ENCODE measurements at regions not wholly inside any gene's neighbourhood (a gene's known extent, or its start where the extent isn't known, plus 50 kb on each side); places are given as distances from the start of the nearest gene placed in this dataset.

DNA sequence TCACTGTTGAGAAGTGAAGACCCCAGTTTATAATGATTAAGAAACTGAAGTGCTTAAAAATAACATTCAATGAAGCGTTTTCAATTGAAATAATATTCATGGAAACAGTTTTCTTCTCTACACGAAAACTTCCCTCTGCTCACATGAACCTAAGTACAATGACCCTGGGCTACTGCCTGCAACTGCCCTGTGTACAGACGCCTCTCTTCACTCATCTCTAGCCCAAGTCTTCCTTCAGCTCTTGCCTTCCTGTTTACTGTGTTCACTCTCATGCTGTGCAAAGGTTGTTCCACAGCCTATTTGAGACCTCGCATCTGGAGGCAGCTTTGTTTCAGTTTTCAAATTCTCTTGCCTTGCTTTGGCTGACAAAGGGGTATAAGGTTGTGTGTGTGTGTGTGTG, 100.8 kb downstream of the GRIN2B start:
- DNase-seq (no peak), ATAC-seq (no peak)
- intact Hi-C loops (cut with DNase I) = no loop called here
- no peak overlapping the region for H3K27ac ChIP-seq
- H3K36me3 ChIP-seq (ENCODE audit: insufficient read depth in 1 of 2, low read depth in 1 of 2) = no peaks in the 10 kb centered on the region
- H3K27me3 ChIP-seq (ENCODE audit: insufficient read depth in 3 of 3, low read length in 2 of 3) = peaks cover 0 to 3% (median 0%) of the 10 kb centered on the region in 3 donors
- TF ChIP-seq, protein P1, sequence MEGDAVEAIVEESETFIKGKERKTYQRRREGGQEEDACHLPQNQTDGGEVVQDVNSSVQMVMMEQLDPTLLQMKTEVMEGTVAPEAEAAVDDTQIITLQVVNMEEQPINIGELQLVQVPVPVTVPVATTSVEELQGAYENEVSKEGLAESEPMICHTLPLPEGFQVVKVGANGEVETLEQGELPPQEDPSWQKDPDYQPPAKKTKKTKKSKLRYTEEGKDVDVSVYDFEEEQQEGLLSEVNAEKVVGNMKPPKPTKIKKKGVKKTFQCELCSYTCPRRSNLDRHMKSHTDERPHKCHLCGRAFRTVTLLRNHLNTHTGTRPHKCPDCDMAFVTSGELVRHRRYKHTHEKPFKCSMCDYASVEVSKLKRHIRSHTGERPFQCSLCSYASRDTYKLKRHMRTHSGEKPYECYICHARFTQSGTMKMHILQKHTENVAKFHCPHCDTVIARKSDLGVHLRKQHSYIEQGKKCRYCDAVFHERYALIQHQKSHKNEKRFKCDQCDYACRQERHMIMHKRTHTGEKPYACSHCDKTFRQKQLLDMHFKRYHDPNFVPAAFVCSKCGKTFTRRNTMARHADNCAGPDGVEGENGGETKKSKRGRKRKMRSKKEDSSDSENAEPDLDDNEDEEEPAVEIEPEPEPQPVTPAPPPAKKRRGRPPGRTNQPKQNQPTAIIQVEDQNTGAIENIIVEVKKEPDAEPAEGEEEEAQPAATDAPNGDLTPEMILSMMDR (IDR thresholded peaks at IDR 0.05) = no peak
- no peak overlapping the region for H3K4me3 ChIP-seq
- WGBS, 3 donors = 76 to 78% (median 76%) methylated on average over 4 of the region's 4 CpGs
- no peaks in the 10 kb centered on the region for H3K9me3 ChIP-seq
- H3K4me1 ChIP-seq = no peaks in the 10 kb centered on the region

DNA sequence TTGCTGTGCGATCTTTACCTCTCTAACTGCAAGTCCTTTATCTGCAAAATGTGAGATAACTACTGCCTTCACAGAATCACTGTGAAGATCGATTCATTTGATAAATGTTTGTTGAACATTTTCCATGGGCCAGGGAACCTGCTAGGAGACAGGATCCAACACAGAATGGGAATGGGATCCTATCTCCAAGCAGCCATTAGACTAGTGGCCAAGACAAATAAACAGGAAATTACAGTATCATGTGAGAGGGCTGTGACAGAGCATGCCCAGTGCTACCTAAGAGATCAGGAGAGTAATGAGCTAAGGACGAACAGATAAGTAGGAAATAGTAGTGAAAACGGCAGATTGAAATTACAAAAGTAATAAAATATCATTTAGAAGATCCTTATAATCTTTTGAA, 105.7 kb downstream of the GRIN2B start:
- Histone ChIP-seq H3K27me3 (ENCODE audit: insufficient read depth in 3 of 3, low read length in 2 of 3) (no peaks in the 10 kb centered on the region), H3K36me3 (ENCODE audit: insufficient read depth in 1 of 2, low read depth in 1 of 2) (no peaks in the 10 kb centered on the region), H3K4me1 (no peaks in the 10 kb centered on the region), H3K4me3 (no peak overlapping the region), H3K9me3 (no peaks in the 10 kb centered on the region), H3K27ac (no peak overlapping the region)
- TF ChIP-seq, protein P1 (IDR thresholded peaks at IDR 0.05) = no peak
- intact Hi-C loops (cut with DNase I) = no loop called here
- ATAC-seq = no peak
- DNase-seq = no peak
- 80 to 90% (median 83%) methylated on average over 4 of the region's 4 CpGs for WGBS, 3 donors

DNA sequence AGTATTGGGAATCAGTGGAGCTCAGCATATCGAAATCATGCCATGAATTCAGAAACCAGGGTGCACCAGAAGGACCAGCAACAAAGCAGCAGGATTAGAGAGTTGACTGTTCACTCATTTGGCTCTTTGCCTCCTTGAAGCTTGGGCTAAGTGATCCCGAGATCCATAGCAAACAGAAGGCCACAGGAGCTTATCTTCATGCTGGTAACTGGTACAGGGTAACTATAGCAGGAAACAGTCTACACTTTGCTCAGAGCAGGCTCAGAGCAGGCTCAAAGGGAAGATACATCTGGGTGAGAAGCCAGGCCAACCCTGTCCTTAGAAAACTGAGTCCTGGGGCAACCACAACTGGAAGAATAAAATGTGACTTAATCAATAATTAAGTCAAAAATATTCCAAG, 111.1 kb downstream of the GRIN2B start:
- H3K9me3 ChIP-seq = no peaks in the 10 kb centered on the region
- no peaks in the 10 kb centered on the region for H3K36me3 ChIP-seq (ENCODE audit: insufficient read depth in 1 of 2, low read depth in 1 of 2)
- no peak overlapping the region for H3K27ac ChIP-seq
- no peak for DNase-seq
- TF ChIP-seq, protein P1 (IDR thresholded peaks at IDR 0.05) = no peak
- H3K4me3 ChIP-seq = no peak overlapping the region
- intact Hi-C loops (cut with DNase I) = no loop called here
- WGBS, 3 donors = 56 to 69% (median 66%) methylated on average over 2 of the region's 2 CpGs
- H3K27me3 ChIP-seq (ENCODE audit: insufficient read depth in 3 of 3, low read length in 2 of 3) = no peaks in the 10 kb centered on the region
- ATAC-seq = no peak
- no peaks in the 10 kb centered on the region for H3K4me1 ChIP-seq

DNA sequence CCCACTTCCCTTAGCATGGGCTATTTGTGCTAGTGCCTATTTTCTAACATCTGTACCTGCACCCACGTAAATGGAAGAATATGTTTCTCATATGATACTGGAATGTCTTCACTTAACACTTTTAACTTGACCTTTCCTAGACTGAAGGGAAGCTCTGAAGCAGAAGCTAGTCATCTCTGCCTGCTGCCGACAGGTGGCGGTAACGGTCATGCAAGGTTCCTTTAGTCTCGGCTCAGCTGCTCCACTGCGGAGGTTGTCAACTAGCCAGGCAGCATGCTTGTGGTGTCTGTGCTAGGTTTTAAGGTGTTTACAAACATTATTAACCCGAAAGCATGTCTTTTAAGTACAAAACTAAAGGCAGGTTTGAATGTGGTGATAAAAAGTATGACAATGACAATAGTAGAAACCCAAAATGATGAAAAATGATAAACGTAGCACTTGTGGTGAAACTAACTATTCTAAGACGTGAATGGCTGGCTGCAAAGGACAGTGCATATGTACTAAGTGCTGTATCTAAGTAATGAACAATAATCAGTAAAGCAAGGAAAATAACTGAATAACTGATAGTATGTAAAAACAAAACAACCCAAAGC, 117.2 kb downstream of the GRIN2B start:
- Histone ChIP-seq H3K27ac (no peak overlapping the region), H3K4me1 (no peaks in the 10 kb centered on the region), H3K36me3 (ENCODE audit: insufficient read depth in 1 of 2, low read depth in 1 of 2) (no peaks in the 10 kb centered on the region), H3K27me3 (ENCODE audit: insufficient read depth in 3 of 3, low read length in 2 of 3) (no peaks in the 10 kb centered on the region), H3K9me3 (no peaks in the 10 kb centered on the region), H3K4me3 (no peak overlapping the region)
- intact Hi-C loops (cut with DNase I) = loop anchor here in 1 of 2 donors (5.0 kb wide), 1 partner anchor 303 kb away; no protein-coding TSS in a partner anchor
- peak; percentile 64 to 81 for DNase-seq
- peak in 3 of 4 donors; percentile 60 to 76 (median 71) for ATAC-seq
- TF ChIP-seq, protein P1 (IDR thresholded peaks at IDR 0.05) = peak; percentile 72
- WGBS, 3 donors = 14 to 15% (median 14%) methylated on average over 9 of the region's 9 CpGs

DNA sequence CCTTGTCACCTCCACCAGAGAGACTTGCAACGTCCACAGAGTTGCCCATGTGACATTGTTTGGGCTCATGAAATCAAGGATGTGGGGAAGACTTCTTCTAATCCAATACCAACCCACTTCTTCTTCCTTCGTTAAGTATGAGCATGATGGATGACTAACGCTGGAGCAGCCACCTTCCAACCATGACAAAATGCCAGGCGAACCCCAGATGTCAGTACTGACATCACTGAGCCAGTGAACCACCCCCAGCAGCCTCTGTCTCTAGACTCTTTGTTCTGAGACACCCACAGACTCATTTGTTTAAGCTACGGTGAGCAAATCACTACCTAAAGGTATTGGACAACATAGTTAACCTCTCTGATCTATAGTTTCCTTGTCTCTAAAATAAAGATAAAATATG, 123.7 kb downstream of the GRIN2B start:
- H3K4me3 ChIP-seq = no peak overlapping the region
- WGBS, 3 donors = 71 to 76% (median 72%) methylated on average over 5 of the region's 5 CpGs
- H3K27me3 ChIP-seq (ENCODE audit: insufficient read depth in 3 of 3, low read length in 2 of 3) = no peaks in the 10 kb centered on the region
- TF ChIP-seq, protein P1 (IDR thresholded peaks at IDR 0.05) = no peak
- intact Hi-C loops (cut with DNase I) = loop anchor here in 1 of 2 donors (2.0 kb wide), 1 partner anchor 47 kb away; no protein-coding TSS in a partner anchor
- ATAC-seq = no peak
- no peaks in the 10 kb centered on the region for H3K36me3 ChIP-seq (ENCODE audit: insufficient read depth in 1 of 2, low read depth in 1 of 2)
- DNase-seq = no peak
- H3K9me3 ChIP-seq = no peaks in the 10 kb centered on the region
- H3K27ac ChIP-seq = no peak overlapping the region
- no peaks in the 10 kb centered on the region for H3K4me1 ChIP-seq
